ENCODE measurements at regions not wholly inside any gene's neighbourhood (a gene's known extent, or its start where the extent isn't known, plus 50 kb on each side); places are given as distances from the start of the nearest gene placed in this dataset.

- TF ChIP-seq, protein P1, sequence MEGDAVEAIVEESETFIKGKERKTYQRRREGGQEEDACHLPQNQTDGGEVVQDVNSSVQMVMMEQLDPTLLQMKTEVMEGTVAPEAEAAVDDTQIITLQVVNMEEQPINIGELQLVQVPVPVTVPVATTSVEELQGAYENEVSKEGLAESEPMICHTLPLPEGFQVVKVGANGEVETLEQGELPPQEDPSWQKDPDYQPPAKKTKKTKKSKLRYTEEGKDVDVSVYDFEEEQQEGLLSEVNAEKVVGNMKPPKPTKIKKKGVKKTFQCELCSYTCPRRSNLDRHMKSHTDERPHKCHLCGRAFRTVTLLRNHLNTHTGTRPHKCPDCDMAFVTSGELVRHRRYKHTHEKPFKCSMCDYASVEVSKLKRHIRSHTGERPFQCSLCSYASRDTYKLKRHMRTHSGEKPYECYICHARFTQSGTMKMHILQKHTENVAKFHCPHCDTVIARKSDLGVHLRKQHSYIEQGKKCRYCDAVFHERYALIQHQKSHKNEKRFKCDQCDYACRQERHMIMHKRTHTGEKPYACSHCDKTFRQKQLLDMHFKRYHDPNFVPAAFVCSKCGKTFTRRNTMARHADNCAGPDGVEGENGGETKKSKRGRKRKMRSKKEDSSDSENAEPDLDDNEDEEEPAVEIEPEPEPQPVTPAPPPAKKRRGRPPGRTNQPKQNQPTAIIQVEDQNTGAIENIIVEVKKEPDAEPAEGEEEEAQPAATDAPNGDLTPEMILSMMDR (IDR thresholded peaks at IDR 0.05), result no peak
- TF ChIP-seq POLR2A (IDR thresholded peaks at IDR 0.05), result no peak
These were observed 53.8 kb upstream of the MRPS22 start for GRCh38 chr3:139289860-139290524.
